Lower lobe of right lung (tissue), 2 donors: ENCODE measurements at regions not wholly inside any gene's neighbourhood (a gene's known extent, or its start where the extent isn't known, plus 50 kb on each side); places are given as distances from the start of the nearest gene placed in this dataset.

ENCODE experiments used
- ATAC-seq, 2 donors: fragments of 200-7000 bp; cut with Tn5 transposase; one replicate each; pipeline ENCODE4 v1.9.1; 2020 to 2022; ENCODE audit warnings: mild to moderate bottlenecking in 2 of 2, moderate library complexity in 2 of 2
- DNase-seq: peaks from one replicate; pipeline ENCODE4 v3.0.0-alpha.2; 2020
- H3K27ac ChIP-seq: fragments of 200-600 bp; one replicate; pipeline ENCODE4 v1.8.0; 2022
- H3K27me3 ChIP-seq: fragments of 200-600 bp; one replicate; pipeline ENCODE4 v1.8.0; 2022; ENCODE audit warnings: low read depth
- H3K36me3 ChIP-seq: fragments of 200-600 bp; one replicate; pipeline ENCODE4 v1.8.0; 2022; ENCODE audit warnings: mild to moderate bottlenecking
- H3K4me1 ChIP-seq: fragments of 200-600 bp; one replicate; pipeline ENCODE4 v1.8.0; 2022
- H3K4me3 ChIP-seq: fragments of 200-600 bp; one replicate; pipeline ENCODE4 v1.8.0; 2022; ENCODE audit warnings: mild to moderate bottlenecking
- H3K9me3 ChIP-seq: fragments of 200-600 bp; one replicate; pipeline ENCODE4 v1.8.0; 2022
- CTCF ChIP-seq: fragments of 200-600 bp; IDR thresholded peaks from one replicate; pipeline ENCODE4 v1.8.0; 2022; ENCODE audit warnings: antibody characterized with exemption, mild to moderate bottlenecking
- intact Hi-C: fragments of 100-400 bp; cut with DNase I; formaldehyde crosslinking; loops from one replicate; pipeline ENCODE4 v1.11.0; 2022
- donor health status: DM: no; HTN: yes; CAD: no; lungs with severe emphysema.

GRCh38 chr11:113595810-113596594, 110.1 kb downstream of the TMPRSS5 start:
- no peak for TF ChIP-seq CTCF
- no peaks in the 10 kb centered on the region for H3K36me3 ChIP-seq
- no peak for ATAC-seq
- intact Hi-C loops: no loop called here
- no peak overlapping the region for H3K27ac ChIP-seq
- no peak for DNase-seq
- H3K27me3 ChIP-seq: no peaks in the 10 kb centered on the region
- H3K4me3 ChIP-seq: no peak overlapping the region
- H3K9me3 ChIP-seq: no peaks in the 10 kb centered on the region
- H3K4me1 ChIP-seq: no peaks in the 10 kb centered on the region

GRCh38 chr11:113593698-113594308, 112.3 kb downstream of the TMPRSS5 start:
- Histone ChIP-seq H3K27ac (no peak overlapping the region), H3K27me3 (no peaks in the 10 kb centered on the region), H3K4me1 (no peaks in the 10 kb centered on the region), H3K4me3 (no peak overlapping the region), H3K9me3 (no peaks in the 10 kb centered on the region), H3K36me3 (no peaks in the 10 kb centered on the region)
- intact Hi-C loops: no loop called here
- no peak for TF ChIP-seq CTCF
- no peak for DNase-seq
- peak; percentile 46 to 81 for ATAC-seq

GRCh38 chr11:113591117-113591516, 115.0 kb downstream of the TMPRSS5 start:
- Histone ChIP-seq H3K9me3 (no peaks in the 10 kb centered on the region), H3K4me1 (no peaks in the 10 kb centered on the region), H3K4me3 (no peak overlapping the region), H3K27ac (no peak overlapping the region), H3K36me3 (no peaks in the 10 kb centered on the region), H3K27me3 (no peaks in the 10 kb centered on the region)
- no peak for TF ChIP-seq CTCF
- intact Hi-C loops: no loop called here
- DNase-seq (no peak), ATAC-seq (no peak)

- Histone ChIP-seq H3K27me3 (no peaks in the 10 kb centered on the region), H3K36me3 (no peaks in the 10 kb centered on the region), H3K4me1 (no peaks in the 10 kb centered on the region), H3K4me3 (no peak overlapping the region), H3K27ac (no peak overlapping the region), H3K9me3 (no peaks in the 10 kb centered on the region)
- intact Hi-C loops: no loop called here
- DNase-seq: no peak
- TF ChIP-seq CTCF: no peak
- ATAC-seq: no peak
Observed at GRCh38 chr11:113587308-113587739, 112.1 kb upstream of the DRD2 start.

- ATAC-seq: no peak
- DNase-seq: no peak
- Histone ChIP-seq H3K4me3 (no peak overlapping the region), H3K36me3 (no peaks in the 10 kb centered on the region), H3K27ac (no peak overlapping the region), H3K4me1 (no peaks in the 10 kb centered on the region), H3K27me3 (no peaks in the 10 kb centered on the region), H3K9me3 (no peaks in the 10 kb centered on the region)
- intact Hi-C loops: no loop called here
- no peak for TF ChIP-seq CTCF
Observed at GRCh38 chr11:113584371-113584770, 109.2 kb upstream of the DRD2 start.
